Common myeloid progenitor, CD34-positive (primary cell): ENCODE measurements at regions not wholly inside any gene's neighbourhood (a gene's known extent, or its start where the extent isn't known, plus 50 kb on each side); places are given as distances from the start of the nearest gene placed in this dataset.

ENCODE experiments used
- CTCF ChIA-PET: fragments of 350-600 bp; sonication (Branson Sonifier 250); formaldehyde crosslinking; loops from one replicate; lab custom pipeline; 2021; ENCODE audit warnings: antibody characterized with exemption; lab: Charles Lee
- POLR2A ChIA-PET: fragments of 350-600 bp; sonication (Branson Sonifier 250); formaldehyde crosslinking; loops from one replicate; lab custom pipeline; 2021; ENCODE audit warnings: antibody characterized with exemption; lab: Charles Lee
- DNase-seq, 3 donors: peaks; one replicate each; pipeline versions ENCODE4 v3.0.0 to v3.0.0-alpha.2; 2013
- H3K27ac ChIP-seq, 2 experiments: 1 replicate in 1 of 2; 2 replicates in 1 of 2; pipeline ENCODE4 v1.7.0; 2013; ENCODE audit warnings: inconsistent platforms in 2 of 2, low read length in 2 of 2, mild to moderate bottlenecking in 2 of 2, low read depth in 1 of 2, moderate library complexity in 1 of 2; ENCODE audit not compliant: severe bottlenecking in 2 of 2, insufficient read depth in 1 of 2, poor library complexity in 1 of 2
- H3K27me3 ChIP-seq, 5 experiments: replicated peaks in 2 of 5; 1 replicate in 3 of 5; 2 replicates in 2 of 5; pipeline versions ENCODE4 v1.6.1 to v1.7.0; 2013; ENCODE audit warnings: low read length in 4 of 5, mild to moderate bottlenecking in 2 of 5, moderate library complexity in 2 of 5, inconsistent platforms in 1 of 5; ENCODE audit not compliant: insufficient read depth in 5 of 5, control insufficient read depth in 4 of 5
- H3K36me3 ChIP-seq, 4 experiments: 1 replicate in 2 of 4; 2 replicates in 2 of 4; pipeline versions ENCODE4 v1.6.1 to v1.7.0; 2013; ENCODE audit warnings: low read length in 3 of 4, control low read depth in 1 of 4, mild to moderate bottlenecking in 1 of 4; ENCODE audit not compliant: control insufficient read depth in 4 of 4, insufficient read depth in 4 of 4
- H3K4me1 ChIP-seq, 4 experiments: 1 replicate in 3 of 4; 2 replicates in 1 of 4; pipeline versions ENCODE4 v1.6.1 to v1.7.1; 2013; ENCODE audit warnings: low read length in 3 of 4, mild to moderate bottlenecking in 3 of 4, control low read depth in 1 of 4, inconsistent platforms in 1 of 4, moderate library complexity in 1 of 4; ENCODE audit not compliant: control insufficient read depth in 4 of 4, insufficient read depth in 4 of 4; ENCODE audit errors: control extremely low read depth in 1 of 4
- H3K4me3 ChIP-seq, 7 experiments: 1 replicate in 4 of 7; 2 replicates in 3 of 7; pipeline versions ENCODE4 v1.5.1 to v1.7.0; 2013; ENCODE audit warnings: mild to moderate bottlenecking in 7 of 7, low read length in 6 of 7, moderate library complexity in 6 of 7, inconsistent platforms in 2 of 7, low read depth in 2 of 7, control low read depth in 1 of 7; ENCODE audit not compliant: insufficient read depth in 4 of 7, control insufficient read depth in 1 of 7; ENCODE audit errors: extremely low read depth in 1 of 7
- H3K9me3 ChIP-seq, 5 experiments: 1 replicate in 4 of 5; 2 replicates in 1 of 5; pipeline versions ENCODE4 v1.6.1 to v1.7.1; 2013; ENCODE audit warnings: low read length in 4 of 5, mild to moderate bottlenecking in 2 of 5, inconsistent platforms in 1 of 5, low read depth in 1 of 5, moderate library complexity in 1 of 5; ENCODE audit not compliant: control insufficient read depth in 4 of 5, insufficient read depth in 2 of 5; ENCODE audit errors: control extremely low read depth in 1 of 5
- WGBS: methylation state at CpG from one replicate; pipeline ENCODE4 v1.1.5; 2013; ENCODE audit not compliant: insufficient coverage; 5-methylcytosine and 5-hydroxymethylcytosine counted together

DNA sequence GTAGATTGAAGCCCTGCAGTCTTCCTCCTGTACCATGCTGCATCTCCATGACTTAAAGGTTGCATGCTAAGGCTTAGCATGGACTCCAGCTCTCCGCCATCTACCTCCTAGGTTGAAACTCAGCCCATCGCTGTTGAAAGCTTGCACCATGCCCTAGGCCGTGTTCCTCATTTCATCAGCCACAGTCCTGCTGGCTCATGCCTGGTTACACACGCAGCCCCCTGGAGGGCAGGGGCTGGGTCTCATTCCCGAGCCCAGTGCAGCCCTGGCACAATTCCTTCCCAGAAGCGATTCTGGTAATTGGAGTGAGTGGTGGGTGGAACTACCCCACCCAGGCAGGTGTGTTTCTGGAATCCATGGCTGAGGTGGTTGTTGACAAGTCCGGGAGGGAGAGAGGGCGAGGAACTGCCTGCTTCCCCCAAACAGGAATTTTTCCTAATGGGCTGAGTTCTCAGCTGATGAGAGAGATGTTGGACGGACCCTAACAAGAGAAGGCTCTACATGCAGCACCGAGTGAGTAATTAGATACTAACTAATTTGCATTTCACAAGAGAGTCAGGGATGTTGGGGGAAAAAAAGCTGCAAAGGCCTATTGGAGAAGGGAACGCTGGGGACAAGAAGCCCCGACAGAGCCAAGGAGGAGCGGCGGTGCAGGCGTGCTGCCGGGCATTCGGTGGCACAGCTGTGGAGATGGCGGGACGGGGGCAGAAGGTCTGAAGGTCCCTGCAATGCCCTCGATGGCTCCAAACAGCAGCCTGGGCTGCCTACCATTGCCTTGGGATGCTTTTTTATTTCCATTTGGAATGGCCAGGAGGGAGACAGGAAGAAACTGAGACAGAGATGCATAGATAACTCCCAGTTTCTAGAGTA, 92.3 kb upstream of the TLE3 start:
- no peak overlapping the region for H3K4me3 ChIP-seq
- no peak for DNase-seq
- WGBS, result 96% methylated on average over 20 of the region's 20 CpGs
- H3K27me3 ChIP-seq, result no peaks in the 10 kb centered on the region
- peaks cover 0 to 1% (median 0%) of the 10 kb centered on the region in 4 experiments for H3K4me1 ChIP-seq
- H3K36me3 ChIP-seq, result no peaks in the 10 kb centered on the region
- no peak overlapping the region for H3K27ac ChIP-seq
- ChIA-PET CTCF (interaction anchor here (0.7 kb wide), 1 partner anchor 172 kb away, joined by 3 read pairs; no protein-coding TSS in a partner anchor), POLR2A (no interaction called here)
- H3K9me3 ChIP-seq, result no peaks in the 10 kb centered on the region

DNA sequence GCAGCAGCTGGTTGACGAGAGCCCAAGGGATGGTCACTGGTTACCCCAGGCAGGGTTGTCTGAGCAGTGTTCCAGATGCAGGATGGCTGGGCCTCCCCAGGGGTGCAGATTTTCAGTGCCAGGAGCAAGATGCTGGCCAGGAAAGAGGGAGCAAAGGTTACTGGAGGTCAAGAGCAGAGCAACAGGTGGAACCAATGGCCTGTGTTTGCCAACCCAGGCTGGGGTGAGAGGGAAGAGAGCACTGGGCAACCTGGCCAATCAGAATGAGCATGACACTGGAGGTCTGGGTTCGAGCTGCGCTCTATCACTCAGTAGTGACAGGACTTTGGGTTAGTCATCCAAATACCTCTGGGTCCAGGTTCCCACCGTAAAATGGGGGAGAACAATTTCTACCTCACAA, 90.6 kb upstream of the TLE3 start:
- no peaks in the 10 kb centered on the region for H3K27me3 ChIP-seq
- H3K9me3 ChIP-seq, result no peaks in the 10 kb centered on the region
- no peak overlapping the region for H3K4me3 ChIP-seq
- ChIA-PET CTCF (interaction anchor here (0.7 kb wide), 1 partner anchor 70 kb away, joined by 3 read pairs; no protein-coding TSS in a partner anchor), POLR2A (interaction anchor here (0.6 kb wide), 1 partner anchor 38 kb away, joined by 3 read pairs; no protein-coding TSS in a partner anchor)
- WGBS, result 100% methylated on average over 2 of the region's 4 CpGs
- H3K4me1 ChIP-seq, result peaks cover 0 to 3% (median under 1%) of the 10 kb centered on the region in 4 experiments
- no peak for DNase-seq
- H3K27ac ChIP-seq, result no peak overlapping the region
- no peaks in the 10 kb centered on the region for H3K36me3 ChIP-seq

DNA sequence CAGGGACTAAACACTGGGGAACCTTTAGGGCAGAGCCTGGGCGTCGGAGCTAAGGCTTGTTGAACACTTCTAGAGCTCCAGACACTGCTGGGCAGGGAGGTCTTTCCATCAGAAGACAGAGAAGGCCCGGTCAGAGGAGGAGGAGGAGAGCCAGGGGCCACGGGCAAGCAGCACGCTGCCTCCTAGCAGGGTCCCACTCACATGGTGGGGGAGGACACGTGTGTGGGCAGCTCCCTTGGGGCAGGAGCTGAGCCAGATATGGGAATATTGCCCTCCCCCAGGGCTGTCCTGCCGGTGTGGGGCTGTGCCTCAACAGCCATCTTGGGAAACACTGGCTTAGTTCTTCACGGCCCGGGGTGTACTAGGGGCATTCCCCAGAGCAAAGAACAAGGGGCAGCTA, 89.6 kb upstream of the TLE3 start:
- no peaks in the 10 kb centered on the region for H3K36me3 ChIP-seq
- no peak for DNase-seq
- H3K4me3 ChIP-seq, result no peak overlapping the region
- H3K27me3 ChIP-seq, result no peaks in the 10 kb centered on the region
- H3K4me1 ChIP-seq, result peaks cover 0 to 4% (median 2%) of the 10 kb centered on the region in 4 experiments
- WGBS, result 96% methylated on average over 4 of the region's 9 CpGs
- ChIA-PET CTCF (interaction anchor here (0.8 kb wide), 1 partner anchor 47 kb away, joined by 3 read pairs; no protein-coding TSS in a partner anchor), POLR2A (no interaction called here)
- no peaks in the 10 kb centered on the region for H3K9me3 ChIP-seq
- no peak overlapping the region for H3K27ac ChIP-seq

DNA sequence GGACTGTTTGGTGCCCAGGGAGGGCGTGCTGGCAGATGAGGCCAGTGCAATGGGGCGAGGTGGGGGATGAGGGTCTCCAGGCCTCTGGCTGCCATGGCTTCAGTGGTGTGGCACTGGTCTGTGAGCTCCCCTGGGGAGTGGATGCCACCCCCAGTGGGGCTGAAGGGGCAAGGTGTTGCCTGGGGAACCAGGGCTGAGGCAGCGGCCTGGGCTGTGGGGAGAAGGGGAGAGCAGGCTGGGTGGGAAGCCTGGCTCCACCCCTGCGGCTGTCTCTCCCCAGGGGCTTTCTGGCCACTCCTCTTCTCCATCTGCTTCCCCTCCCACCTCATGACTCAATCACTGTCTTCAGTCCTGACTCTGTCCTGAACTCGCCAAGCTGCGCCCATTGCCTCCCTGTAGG, 88.4 kb upstream of the TLE3 start:
- Histone ChIP-seq H3K36me3 (no peaks in the 10 kb centered on the region), H3K4me3 (no peak overlapping the region), H3K9me3 (no peaks in the 10 kb centered on the region), H3K27me3 (no peaks in the 10 kb centered on the region), H3K27ac (no peak overlapping the region), H3K4me1 (peaks cover 0 to 12% (median 2%) of the 10 kb centered on the region in 4 experiments)
- ChIA-PET CTCF (no interaction called here), POLR2A (no interaction called here)
- WGBS, result 97% methylated on average over 4 of the region's 6 CpGs
- no peak for DNase-seq

DNA sequence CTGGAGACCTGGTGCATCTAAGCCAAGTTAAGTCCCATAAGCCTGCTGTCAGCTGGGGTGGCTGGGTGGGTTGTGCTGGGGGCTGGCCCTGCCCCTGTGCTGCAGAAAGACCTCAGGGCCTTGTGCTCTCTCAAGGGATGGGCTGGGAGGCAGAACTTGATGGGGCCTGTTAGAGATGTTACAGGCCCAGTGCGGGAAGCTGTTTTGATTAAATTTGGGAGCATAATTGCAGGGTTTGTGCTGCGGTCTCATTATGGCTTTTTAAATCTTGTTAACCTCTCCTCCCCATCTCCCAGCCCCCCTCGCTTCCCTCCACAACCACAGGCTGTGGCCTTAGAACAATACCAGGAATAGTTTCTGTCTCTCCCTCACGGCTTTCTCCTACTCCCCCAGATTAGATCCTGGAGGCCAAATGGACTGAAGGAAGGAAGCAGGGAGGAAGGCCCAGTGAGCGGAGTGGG, 87.6 kb upstream of the TLE3 start:
- CTCF ChIA-PET, result no interaction called here
- POLR2A ChIA-PET, result no interaction called here
- no CpG with 5 or more reads among the region's 5 CpGs for WGBS
- no peak for DNase-seq
- H3K27me3 ChIP-seq, result no peaks in the 10 kb centered on the region
- H3K36me3 ChIP-seq, result no peaks in the 10 kb centered on the region
- H3K4me3 ChIP-seq, result no peak overlapping the region
- H3K4me1 ChIP-seq, result peaks cover 0 to 18% (median 2%) of the 10 kb centered on the region in 4 experiments
- no peaks in the 10 kb centered on the region for H3K9me3 ChIP-seq
- no peak overlapping the region for H3K27ac ChIP-seq

DNA sequence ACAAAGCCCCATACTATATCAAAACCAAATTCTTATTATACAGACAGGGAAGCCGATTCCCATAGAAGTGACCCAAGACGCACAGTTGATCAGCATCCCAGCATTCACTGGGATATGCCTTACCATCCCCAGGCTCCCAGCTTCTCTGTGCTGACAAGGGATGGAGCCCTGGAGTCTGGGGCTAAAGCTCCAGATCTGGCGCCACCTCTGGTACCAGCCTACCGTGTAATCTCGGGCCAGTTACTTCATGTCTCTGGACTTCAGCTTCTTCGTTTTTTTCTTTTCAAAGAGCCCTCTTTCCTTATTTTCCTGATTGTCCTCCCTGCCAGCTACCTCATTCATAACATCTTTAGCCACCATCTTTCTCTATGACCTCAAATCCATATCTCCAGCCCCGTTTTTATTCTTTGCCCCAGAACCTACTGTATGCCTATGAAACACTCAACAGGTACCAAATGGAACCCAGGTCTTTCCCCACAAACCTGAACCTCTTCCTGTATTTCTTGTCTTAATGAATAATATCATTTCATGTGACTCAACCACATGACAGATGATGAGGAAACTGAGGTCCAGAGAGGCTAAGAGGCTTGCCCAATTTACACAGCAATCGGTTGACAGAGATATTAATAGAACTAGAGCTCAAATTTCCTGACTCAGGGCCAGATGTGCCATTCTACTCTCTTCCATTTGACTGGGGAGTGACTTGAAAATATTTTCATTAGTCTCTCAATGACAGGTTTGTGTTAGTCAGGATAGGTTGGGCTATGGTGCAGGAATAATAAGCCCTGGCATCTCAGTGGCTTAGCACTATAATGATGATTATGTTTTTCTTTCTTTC, 85.4 kb upstream of the TLE3 start:
- no peaks in the 10 kb centered on the region for H3K36me3 ChIP-seq
- ChIA-PET POLR2A (no interaction called here), CTCF (interaction anchor here (1.0 to 2.9 kb wide), 5 partner anchors 28 to 83 kb away, joined by 3 to 10 read pairs (median 6); no protein-coding TSS in a partner anchor)
- no peaks in the 10 kb centered on the region for H3K27me3 ChIP-seq
- no peak overlapping the region for H3K4me3 ChIP-seq
- no peaks in the 10 kb centered on the region for H3K9me3 ChIP-seq
- H3K4me1 ChIP-seq, result peaks cover 0 to 17% (median 2%) of the 10 kb centered on the region in 4 experiments
- H3K27ac ChIP-seq, result no peak overlapping the region
- no peak for DNase-seq
- WGBS, result 75% methylated on average over 8 of the region's 8 CpGs
